Activated naive CD8-positive, alpha-beta T cell treated with anti-CD3 and anti-CD28 coated beads, Interleukin-2, amount 50 U/mL, for 24 hours (primary cell): ENCODE measurements at regions not wholly inside any gene's neighbourhood (a gene's known extent, or its start where the extent isn't known, plus 50 kb on each side); places are given as distances from the start of the nearest gene placed in this dataset.

Experiments
- ATAC-seq: fragments of 150-1000 bp; cut with Tn5 transposase; one replicate; pipeline ENCODE4 v1.10.0; 2021
- DNase-seq: peaks from one replicate; pipeline ENCODE4 v3.0.0; 2021
- H3K27ac Mint-ChIP-seq: one replicate; pipeline ENCODE4 v1.8.0; 2021; ENCODE audit warnings: mild to moderate bottlenecking, mixed read lengths
- H3K27me3 Mint-ChIP-seq: one replicate; pipeline ENCODE4 v1.8.0; 2021; ENCODE audit warnings: mixed read lengths
- H3K36me3 Mint-ChIP-seq: one replicate; pipeline ENCODE4 v1.8.0; 2021; ENCODE audit warnings: low read depth, mixed read lengths
- H3K4me1 Mint-ChIP-seq: one replicate; pipeline ENCODE4 v1.8.0; 2021; ENCODE audit warnings: mixed read lengths
- H3K4me3 Mint-ChIP-seq: one replicate; pipeline ENCODE4 v1.8.0; 2021; ENCODE audit warnings: mild to moderate bottlenecking, moderate library complexity, mixed read lengths
- H3K9me3 Mint-ChIP-seq: one replicate; pipeline ENCODE4 v1.8.0; 2021; ENCODE audit warnings: mixed read lengths

DNA sequence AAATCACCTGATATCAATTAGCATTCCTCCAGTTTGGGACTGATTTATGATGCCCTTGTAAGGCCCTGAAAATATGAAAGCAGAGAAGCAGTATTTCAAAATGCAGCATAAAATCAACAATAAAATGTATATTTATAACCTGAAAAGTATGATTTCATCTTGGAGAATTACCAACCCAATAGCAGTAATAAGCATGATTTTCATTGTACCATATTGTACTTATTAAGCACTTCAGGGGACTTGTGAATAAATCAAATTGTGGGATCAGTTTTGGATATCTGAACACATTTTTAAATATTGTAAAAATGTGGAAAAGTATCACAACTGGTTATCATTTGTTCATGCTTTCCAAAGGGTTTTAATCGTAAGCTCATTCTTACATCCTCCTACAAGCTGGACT lies 250.8 kb downstream of the DMRT2 start:
- Mint-ChIP-seq H3K9me3 (no peaks in the 10 kb centered on the region), H3K4me3 (no peak overlapping the region), H3K4me1 (no peaks in the 10 kb centered on the region), H3K36me3 (no peaks in the 10 kb centered on the region), H3K27me3 (peaks cover 3% of the 10 kb centered on the region), H3K27ac (no peak overlapping the region)
- ATAC-seq (no peak), DNase-seq (no peak)

DNA sequence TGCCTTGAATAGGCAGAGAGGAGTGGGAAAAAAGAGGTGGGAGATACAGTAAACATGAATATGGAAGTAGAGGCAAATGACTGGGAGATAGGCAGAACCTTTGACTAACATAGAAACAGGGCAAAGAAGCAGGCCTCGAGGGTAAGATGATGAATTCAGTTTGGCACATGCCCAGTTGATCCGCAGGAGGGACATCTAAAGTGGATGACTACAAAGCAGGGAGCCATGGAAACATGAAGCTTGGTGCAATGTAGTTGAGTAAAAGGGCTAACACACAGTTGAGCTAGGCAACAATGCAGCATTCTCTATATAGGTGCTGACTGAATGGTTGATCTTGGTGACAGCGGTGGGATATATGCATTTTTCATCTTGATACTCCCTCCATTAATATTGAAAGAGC lies 253.8 kb downstream of the DMRT2 start:
- Mint-ChIP-seq H3K4me1 (no peaks in the 10 kb centered on the region), H3K9me3 (no peaks in the 10 kb centered on the region), H3K27me3 (peaks cover 3% of the 10 kb centered on the region), H3K36me3 (no peaks in the 10 kb centered on the region), H3K4me3 (no peak overlapping the region), H3K27ac (no peak overlapping the region)
- ATAC-seq (no peak), DNase-seq (no peak)

DNA sequence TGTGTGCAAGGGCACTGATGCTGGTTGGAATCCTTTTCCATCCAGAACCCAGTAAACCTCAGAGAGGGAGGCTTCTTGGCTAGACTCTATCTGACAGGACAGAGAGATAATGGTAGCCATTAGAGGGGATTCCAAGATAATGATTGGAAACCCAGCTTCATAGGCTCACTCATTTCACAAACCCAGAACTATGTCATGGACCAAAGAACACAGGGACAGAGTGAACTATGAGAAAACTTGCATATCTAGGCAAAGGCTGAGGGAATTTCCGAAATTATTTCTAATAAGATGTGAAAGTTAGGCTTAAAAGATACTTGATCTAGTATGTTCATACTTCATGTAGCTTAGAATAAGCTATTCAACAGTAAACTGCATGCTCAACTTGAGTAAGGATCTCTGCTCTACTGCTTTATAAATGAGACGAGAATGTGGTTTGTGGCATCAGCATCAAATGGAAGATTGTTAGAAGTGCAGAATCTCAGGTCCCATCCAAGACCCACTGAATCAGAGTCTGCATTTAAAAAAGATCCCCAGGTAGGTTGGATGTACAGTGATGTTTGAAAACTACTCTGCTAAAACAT lies 261.4 kb downstream of the DMRT2 start:
- H3K4me1 Mint-ChIP-seq: no peaks in the 10 kb centered on the region
- no peak for ATAC-seq
- no peak overlapping the region for H3K4me3 Mint-ChIP-seq
- H3K27ac Mint-ChIP-seq: no peak overlapping the region
- no peak for DNase-seq
- H3K9me3 Mint-ChIP-seq: peaks cover 6% of the 10 kb centered on the region
- H3K27me3 Mint-ChIP-seq: peaks cover 3% of the 10 kb centered on the region
- H3K36me3 Mint-ChIP-seq: no peaks in the 10 kb centered on the region

- Mint-ChIP-seq H3K4me3 (no peak overlapping the region), H3K9me3 (peaks cover 11% of the 10 kb centered on the region), H3K36me3 (no peaks in the 10 kb centered on the region), H3K4me1 (no peaks in the 10 kb centered on the region), H3K27ac (no peak overlapping the region), H3K27me3 (no peaks in the 10 kb centered on the region)
- DNase-seq (no peak), ATAC-seq (no peak)
Observed at GRCh38 chr9:1319436-1319835, 269.3 kb downstream of the DMRT2 start.

- DNase-seq: no peak
- peaks cover 11% of the 10 kb centered on the region for H3K9me3 Mint-ChIP-seq
- no peak for ATAC-seq
- no peak overlapping the region for H3K27ac Mint-ChIP-seq
- H3K36me3 Mint-ChIP-seq: no peaks in the 10 kb centered on the region
- no peaks in the 10 kb centered on the region for H3K4me1 Mint-ChIP-seq
- H3K27me3 Mint-ChIP-seq: no peaks in the 10 kb centered on the region
- no peak overlapping the region for H3K4me3 Mint-ChIP-seq
Observed at GRCh38 chr9:1320051-1320557, 269.9 kb downstream of the DMRT2 start.

DNA sequence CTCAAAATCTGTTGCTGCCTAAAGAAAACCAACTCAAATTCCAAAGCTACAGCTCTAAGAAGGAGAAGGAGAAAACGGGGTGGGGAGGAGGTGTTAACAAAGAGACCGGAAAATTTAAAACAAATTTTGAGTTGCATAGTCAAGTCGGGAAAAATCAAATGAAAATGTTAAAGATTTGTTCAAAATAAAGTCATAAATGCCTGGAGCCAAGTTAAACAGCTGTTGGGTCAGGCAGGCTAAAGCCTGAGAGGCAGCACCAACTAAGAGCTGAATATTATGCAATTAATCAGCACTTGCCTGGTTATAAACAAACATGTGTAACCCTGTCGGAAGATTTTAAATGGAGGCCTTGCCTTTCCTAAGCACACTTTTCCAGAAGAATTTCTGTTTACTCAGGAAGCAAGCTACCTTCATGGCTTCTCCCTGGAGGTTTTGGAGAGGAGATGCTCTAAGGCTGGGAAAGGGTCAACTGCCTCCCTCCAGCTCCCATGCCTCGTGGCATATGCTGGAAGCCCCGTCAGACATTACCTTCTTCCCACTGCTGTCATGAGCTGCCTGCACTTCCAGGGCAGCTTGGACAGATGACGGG lies 270.5 kb downstream of the DMRT2 start:
- peaks cover 11% of the 10 kb centered on the region for H3K9me3 Mint-ChIP-seq
- ATAC-seq: no peak
- H3K27ac Mint-ChIP-seq: no peak overlapping the region
- H3K4me3 Mint-ChIP-seq: no peak overlapping the region
- H3K27me3 Mint-ChIP-seq: no peaks in the 10 kb centered on the region
- H3K36me3 Mint-ChIP-seq: no peaks in the 10 kb centered on the region
- no peaks in the 10 kb centered on the region for H3K4me1 Mint-ChIP-seq
- no peak for DNase-seq

GRCh38 chr9:1327467-1327866 lies 277.3 kb downstream of the DMRT2 start:
- H3K9me3 Mint-ChIP-seq: no peaks in the 10 kb centered on the region
- no peak overlapping the region for H3K4me3 Mint-ChIP-seq
- no peaks in the 10 kb centered on the region for H3K36me3 Mint-ChIP-seq
- no peak for ATAC-seq
- no peaks in the 10 kb centered on the region for H3K4me1 Mint-ChIP-seq
- DNase-seq: no peak
- H3K27ac Mint-ChIP-seq: no peak overlapping the region
- no peaks in the 10 kb centered on the region for H3K27me3 Mint-ChIP-seq

DNA sequence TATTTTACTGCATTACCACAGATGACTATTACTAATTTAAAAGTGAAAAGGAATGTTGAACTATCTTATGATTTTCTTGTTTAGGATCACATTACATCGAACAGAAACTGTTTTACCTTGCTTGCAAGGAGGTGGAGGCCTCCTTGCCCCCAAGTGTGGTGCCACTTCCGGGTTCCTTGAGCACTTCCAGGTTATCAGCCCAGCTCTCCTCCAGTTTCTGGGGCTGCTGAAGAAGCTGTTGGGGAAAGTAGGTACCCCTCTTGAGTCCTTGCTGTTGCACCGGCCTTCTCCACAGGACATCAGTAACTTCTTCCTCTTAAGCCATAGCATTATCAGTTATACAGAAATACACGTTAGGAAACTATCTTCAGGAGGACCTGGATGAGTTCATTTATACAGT lies 278.2 kb downstream of the DMRT2 start:
- no peak overlapping the region for H3K27ac Mint-ChIP-seq
- H3K4me1 Mint-ChIP-seq: no peaks in the 10 kb centered on the region
- DNase-seq: no peak
- no peaks in the 10 kb centered on the region for H3K27me3 Mint-ChIP-seq
- no peaks in the 10 kb centered on the region for H3K9me3 Mint-ChIP-seq
- no peak for ATAC-seq
- no peak overlapping the region for H3K4me3 Mint-ChIP-seq
- H3K36me3 Mint-ChIP-seq: no peaks in the 10 kb centered on the region

- H3K9me3 Mint-ChIP-seq: no peaks in the 10 kb centered on the region
- H3K27ac Mint-ChIP-seq: no peak overlapping the region
- no peaks in the 10 kb centered on the region for H3K27me3 Mint-ChIP-seq
- ATAC-seq (no peak), DNase-seq (no peak)
- no peaks in the 10 kb centered on the region for H3K4me1 Mint-ChIP-seq
- H3K36me3 Mint-ChIP-seq: no peaks in the 10 kb centered on the region
- no peak overlapping the region for H3K4me3 Mint-ChIP-seq
Observed at GRCh38 chr9:1331546-1332038, 281.4 kb downstream of the DMRT2 start.

GRCh38 chr9:1332156-1332555 lies 282.0 kb downstream of the DMRT2 start:
- Mint-ChIP-seq H3K4me3 (no peak overlapping the region), H3K27ac (no peak overlapping the region), H3K27me3 (no peaks in the 10 kb centered on the region), H3K36me3 (no peaks in the 10 kb centered on the region), H3K4me1 (no peaks in the 10 kb centered on the region), H3K9me3 (no peaks in the 10 kb centered on the region)
- ATAC-seq (no peak), DNase-seq (no peak)

DNA sequence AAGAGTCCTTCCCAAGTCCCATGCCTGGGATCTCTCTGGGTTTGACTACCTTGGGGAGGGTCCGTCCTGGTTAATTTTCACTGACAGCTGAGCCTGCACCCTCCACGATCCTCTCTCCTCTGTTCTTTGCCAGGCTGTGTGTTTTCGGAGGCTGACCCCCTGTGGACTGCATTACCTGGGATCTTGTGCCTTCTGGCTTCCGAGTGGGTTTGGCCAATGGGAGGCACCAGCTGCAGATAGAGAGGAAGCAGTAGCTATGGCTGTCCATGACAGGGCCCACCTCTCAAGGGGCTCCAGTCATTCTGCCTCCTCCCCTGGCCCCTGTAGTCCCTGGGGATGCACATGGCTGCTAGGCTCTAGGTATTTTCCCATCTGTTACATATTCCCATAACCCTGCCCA lies 285.0 kb downstream of the DMRT2 start:
- no peak overlapping the region for H3K4me3 Mint-ChIP-seq
- H3K27ac Mint-ChIP-seq: no peak overlapping the region
- ATAC-seq: no peak
- H3K9me3 Mint-ChIP-seq: peaks cover 6% of the 10 kb centered on the region
- no peaks in the 10 kb centered on the region for H3K36me3 Mint-ChIP-seq
- H3K27me3 Mint-ChIP-seq: no peaks in the 10 kb centered on the region
- DNase-seq: no peak
- H3K4me1 Mint-ChIP-seq: no peaks in the 10 kb centered on the region

DNA sequence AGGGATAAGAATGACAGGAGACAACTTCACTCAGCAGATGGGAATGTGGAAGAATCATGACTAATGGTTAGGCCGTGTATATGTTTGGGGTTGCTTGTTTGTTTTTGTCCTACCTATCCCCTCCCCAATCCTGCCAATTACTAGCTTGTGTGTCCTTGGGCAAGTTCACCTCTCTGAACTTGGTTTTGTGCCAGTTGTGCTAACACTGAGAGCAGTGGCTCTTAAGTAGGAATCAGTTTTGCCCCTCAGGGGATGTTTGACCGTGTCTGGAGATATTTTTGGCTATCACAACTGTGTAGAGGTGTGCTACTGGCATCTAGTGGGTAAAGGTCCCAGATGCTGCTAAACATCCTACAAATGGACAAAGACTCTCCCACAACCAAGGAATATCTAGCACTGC lies 287.0 kb downstream of the DMRT2 start:
- Mint-ChIP-seq H3K4me3 (no peak overlapping the region), H3K4me1 (no peaks in the 10 kb centered on the region), H3K9me3 (peaks cover 9% of the 10 kb centered on the region), H3K27ac (no peak overlapping the region), H3K36me3 (no peaks in the 10 kb centered on the region), H3K27me3 (no peaks in the 10 kb centered on the region)
- no peak for ATAC-seq
- DNase-seq: no peak

DNA sequence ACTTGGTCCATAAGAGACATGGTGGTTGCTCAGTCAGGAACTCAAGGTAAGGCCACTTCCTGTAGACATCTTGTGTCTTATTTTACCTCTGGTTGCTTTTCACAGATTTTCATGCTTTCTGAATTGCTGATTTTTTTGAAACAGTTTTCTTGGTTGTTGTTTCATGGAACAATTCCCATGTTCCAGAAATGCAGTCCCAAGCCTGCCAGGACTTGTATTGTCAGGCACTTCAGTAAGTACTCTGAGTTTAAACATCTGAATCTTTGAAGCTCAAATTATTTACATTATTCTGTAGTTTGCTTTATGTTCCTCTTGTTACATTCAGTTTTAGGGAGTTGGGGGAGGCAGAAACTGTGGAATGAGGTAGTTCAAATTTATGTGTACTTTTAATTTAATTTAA lies 290.2 kb downstream of the DMRT2 start:
- Mint-ChIP-seq H3K36me3 (no peaks in the 10 kb centered on the region), H3K27me3 (no peaks in the 10 kb centered on the region), H3K9me3 (peaks cover 22% of the 10 kb centered on the region), H3K4me1 (no peaks in the 10 kb centered on the region), H3K27ac (no peak overlapping the region), H3K4me3 (no peak overlapping the region)
- ATAC-seq (no peak), DNase-seq (no peak)

DNA sequence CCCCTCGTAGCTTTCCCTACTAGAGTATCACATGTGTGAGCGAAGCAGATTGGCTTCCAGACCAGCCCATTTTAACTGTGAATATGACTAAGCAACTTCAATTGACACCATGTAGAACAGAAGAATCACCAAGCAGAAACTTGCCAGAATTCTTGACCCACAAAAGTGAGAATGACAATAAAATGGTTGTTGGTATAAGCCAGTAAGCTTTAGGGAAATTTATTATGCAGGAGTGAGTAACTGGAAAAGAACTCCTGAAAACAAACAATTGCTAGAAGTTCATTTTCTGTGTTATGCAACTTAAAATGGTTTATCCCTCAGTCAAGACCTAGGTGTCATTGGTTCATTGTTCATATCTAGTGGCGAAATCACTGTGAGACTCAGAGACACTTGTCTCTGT lies 303.1 kb downstream of the DMRT2 start:
- Mint-ChIP-seq H3K27me3 (no peaks in the 10 kb centered on the region), H3K4me1 (no peaks in the 10 kb centered on the region), H3K9me3 (no peaks in the 10 kb centered on the region), H3K27ac (no peak overlapping the region), H3K36me3 (no peaks in the 10 kb centered on the region), H3K4me3 (no peak overlapping the region)
- ATAC-seq: no peak
- no peak for DNase-seq

GRCh38 chr9:1354086-1354485 lies 303.9 kb downstream of the DMRT2 start:
- Mint-ChIP-seq H3K27me3 (no peaks in the 10 kb centered on the region), H3K9me3 (no peaks in the 10 kb centered on the region), H3K4me3 (no peak overlapping the region), H3K27ac (no peak overlapping the region), H3K36me3 (no peaks in the 10 kb centered on the region), H3K4me1 (no peaks in the 10 kb centered on the region)
- DNase-seq (no peak), ATAC-seq (no peak)

- Mint-ChIP-seq H3K36me3 (no peaks in the 10 kb centered on the region), H3K4me3 (no peak overlapping the region), H3K27ac (no peak overlapping the region), H3K4me1 (no peaks in the 10 kb centered on the region), H3K9me3 (no peaks in the 10 kb centered on the region), H3K27me3 (peaks cover 1% of the 10 kb centered on the region)
- ATAC-seq (no peak), DNase-seq (no peak)
Observed at GRCh38 chr9:1354606-1355005, 304.4 kb downstream of the DMRT2 start.
